Posterior vena cava (tissue), 2 donors: ENCODE measurements at regions not wholly inside any gene's neighbourhood (a gene's known extent, or its start where the extent isn't known, plus 50 kb on each side); places are given as distances from the start of the nearest gene placed in this dataset.
"Not testable (repeated sequence)": the region's sequence is repeated elsewhere in the genome, so short reads cannot be mapped to it uniquely, and the experiment has no call there.

ENCODE experiments used
- DNase-seq: peaks from one replicate; pipeline ENCODE4 v3.0.0-alpha.2; 2020; ENCODE audit warnings: low spot score
- intact Hi-C, 2 donors: fragments of 100-400 bp; cut with DNase I; formaldehyde crosslinking; loops; one replicate each; pipeline versions ENCODE4 v1.14.1 to v1.14.2; 2022 to 2023
- donor health status: DM: yes; HTN: yes; CAD: no.
- donor health status: DM: yes; HTN: yes; CAD: no.

DNA sequence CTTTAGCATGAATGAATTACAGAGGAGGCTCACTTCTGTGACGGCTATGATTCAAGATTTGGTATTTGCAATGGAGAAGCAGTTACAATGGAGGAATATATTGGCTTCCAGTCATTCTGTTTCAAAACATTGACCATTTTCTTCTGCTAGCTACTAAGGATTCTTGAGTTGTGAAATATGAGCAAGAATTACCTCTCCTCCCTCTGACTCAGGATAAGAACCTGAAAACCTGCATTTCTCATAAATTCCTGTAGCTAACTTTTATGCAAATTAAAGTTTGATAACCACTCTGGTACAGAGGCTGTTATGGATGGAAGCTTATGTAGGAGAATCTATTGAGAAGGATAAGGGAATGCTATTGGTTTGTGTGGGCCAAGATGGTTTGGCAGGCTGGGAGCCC lies 84.1 kb upstream of the MYRIP start:
- intact Hi-C loops = loop anchor here in 1 of 2 donors (10.0 kb wide), 1 partner anchor 449 kb away; no protein-coding TSS in a partner anchor
- DNase-seq = no peak

DNA sequence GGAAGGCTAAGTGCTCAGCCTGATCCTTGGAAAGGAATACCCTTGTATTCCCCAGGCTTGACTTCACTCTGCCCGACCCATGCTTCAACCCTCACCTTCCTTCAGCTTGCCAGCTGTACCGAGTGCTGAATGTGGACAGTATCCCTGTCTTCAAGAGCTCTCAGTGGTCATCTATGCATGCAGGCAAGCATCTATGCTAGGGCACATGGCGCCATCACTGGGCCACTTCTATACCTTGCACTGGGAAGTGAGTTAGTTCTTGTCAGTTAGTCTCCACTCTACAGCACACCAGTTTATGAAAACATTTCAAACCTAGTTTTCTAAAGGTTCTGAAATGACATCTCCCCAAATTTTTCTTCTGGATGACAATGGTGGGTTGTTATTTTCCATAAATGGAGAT lies 82.0 kb upstream of the MYRIP start:
- no peak for DNase-seq
- intact Hi-C loops = loop anchor here in 1 of 2 donors (10.0 kb wide), 1 partner anchor 447 kb away; no protein-coding TSS in a partner anchor

DNA sequence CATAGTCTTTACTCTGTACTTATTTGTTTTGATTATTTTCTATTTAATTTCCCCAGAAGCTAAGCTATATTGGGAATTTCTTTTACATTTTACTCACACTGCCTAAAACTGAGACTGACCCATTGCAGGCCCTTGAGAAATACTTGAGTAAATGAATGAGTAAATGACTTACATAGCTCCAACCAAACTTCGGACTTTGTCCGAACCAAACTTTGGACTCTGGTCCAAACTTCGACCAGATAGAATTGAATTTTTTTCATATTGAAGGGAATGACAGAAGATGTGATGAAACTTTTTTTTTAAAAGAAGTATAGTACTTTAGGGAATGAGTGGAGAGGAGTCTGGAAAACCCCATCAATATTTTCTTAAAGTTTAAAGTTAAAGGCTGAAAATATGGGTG lies 75.6 kb upstream of the MYRIP start:
- DNase-seq = no peak
- intact Hi-C loops = no loop called here

DNA sequence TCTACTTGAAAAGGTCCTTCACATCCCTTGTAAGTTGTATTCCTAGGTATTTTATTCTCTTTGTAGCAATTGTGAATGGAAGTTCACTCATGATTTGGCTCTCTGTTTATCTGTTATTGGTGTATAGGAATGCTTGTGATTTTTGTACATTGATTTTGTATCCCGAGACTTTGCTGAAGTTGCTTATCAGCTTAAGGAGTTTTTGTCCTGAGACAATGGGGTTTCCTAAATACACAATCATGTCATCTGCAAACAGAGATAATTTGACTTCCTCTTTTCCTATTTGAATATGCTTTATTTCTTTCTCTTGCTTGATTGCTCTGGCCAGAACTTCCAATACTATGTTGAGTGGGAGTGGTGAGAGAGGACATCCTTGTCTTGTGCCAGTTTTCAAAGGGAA lies 69.8 kb upstream of the MYRIP start:
- intact Hi-C loops, DNase-seq: not testable (repeated sequence)

DNA sequence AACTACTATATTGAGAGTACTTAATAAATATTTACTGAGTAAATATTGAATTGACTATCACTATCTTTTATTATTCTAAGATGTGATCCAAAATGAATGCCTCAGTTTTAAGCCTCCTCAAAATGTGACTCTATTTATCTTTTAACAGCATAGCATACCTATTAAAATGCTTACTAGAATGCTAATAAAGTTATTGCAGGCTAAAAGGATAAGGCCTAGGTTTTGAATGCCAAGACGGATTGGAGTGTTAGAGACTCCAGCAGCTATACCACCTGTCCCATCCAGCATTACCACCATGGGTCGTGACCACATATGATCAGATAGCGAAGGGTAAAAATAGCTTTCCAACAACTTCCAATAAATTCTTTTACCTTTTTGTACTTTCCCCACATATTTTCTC lies 64.7 kb upstream of the MYRIP start:
- DNase-seq = no peak
- intact Hi-C loops = no loop called here

DNA sequence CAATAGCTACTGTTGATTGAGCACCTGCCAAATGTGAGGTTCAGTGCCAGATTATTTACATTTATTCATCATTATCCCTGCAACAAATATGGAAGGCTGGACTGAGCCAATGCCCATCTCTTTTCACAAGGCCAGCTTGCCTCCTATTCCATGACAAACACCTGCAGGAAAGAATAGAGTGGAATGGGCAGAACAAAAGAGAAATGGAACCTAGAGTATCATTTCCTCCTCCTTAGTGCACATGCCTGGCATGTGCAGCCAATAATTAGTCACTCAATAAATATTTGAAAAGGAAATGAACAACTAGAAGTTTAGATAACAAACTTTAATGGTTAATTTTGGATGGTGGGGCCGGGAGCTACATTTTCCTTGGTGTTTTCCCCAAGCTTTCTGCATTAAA lies 61.4 kb upstream of the MYRIP start:
- DNase-seq = no peak
- intact Hi-C loops = no loop called here

DNA sequence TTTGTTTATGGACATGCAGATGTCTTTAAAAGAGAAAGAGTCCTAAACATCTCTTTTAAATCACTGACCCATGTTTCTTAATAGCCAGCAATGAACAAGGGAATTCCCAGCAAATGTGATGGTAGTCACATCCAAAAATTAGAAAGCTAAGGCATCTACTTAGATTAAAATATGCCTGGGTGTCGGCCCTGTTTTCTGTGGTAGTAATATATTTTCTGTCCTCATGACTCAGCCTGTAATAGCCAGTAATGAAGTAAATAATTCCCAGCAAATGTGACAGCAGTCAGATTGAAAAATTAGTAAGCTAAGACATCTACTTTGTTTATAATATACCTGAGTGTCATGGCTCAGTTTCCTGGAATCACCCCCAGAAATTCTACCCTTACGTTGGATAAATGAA lies 60.6 kb upstream of the MYRIP start:
- no peak for DNase-seq
- intact Hi-C loops = no loop called here

DNA sequence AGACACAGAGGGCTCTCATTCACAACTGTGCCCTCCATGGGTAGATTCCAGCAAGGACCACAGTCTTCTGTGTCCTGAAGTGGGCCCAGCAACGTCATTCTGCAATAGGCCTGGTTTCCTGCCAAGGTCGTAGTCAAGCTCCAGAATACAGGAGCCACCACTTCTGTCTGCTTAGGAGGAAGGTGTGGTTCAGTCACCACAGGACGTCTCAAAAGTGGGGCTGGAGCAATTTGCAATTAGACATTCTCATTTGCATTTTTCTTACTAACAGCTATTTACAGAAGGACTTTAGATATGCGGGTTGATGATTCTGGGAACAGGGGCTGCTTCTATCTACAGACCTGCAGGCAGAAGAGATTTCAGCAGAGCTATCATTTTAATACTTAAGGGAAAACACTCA lies 58.7 kb upstream of the MYRIP start:
- intact Hi-C loops = no loop called here
- no peak for DNase-seq

DNA sequence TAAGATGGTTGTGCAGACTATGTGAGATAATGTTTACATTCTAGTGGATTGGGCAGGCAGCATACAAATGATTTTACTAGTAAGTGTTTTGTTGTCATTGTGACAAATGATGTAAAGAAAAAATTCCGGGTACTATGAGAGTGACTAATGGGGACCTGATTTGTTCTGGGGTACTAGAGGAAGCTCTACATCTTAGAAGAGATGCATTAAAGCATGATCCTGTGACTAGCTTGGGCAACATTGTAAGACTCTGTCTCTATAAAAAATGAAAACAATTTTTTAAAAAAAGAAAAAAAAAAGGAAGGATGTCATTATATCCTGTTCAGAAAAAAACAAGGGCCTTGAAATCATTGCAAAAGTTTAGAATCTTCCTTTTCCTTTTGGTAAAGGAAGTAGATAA lies 58.1 kb upstream of the MYRIP start:
- intact Hi-C loops = no loop called here
- no peak for DNase-seq

DNA sequence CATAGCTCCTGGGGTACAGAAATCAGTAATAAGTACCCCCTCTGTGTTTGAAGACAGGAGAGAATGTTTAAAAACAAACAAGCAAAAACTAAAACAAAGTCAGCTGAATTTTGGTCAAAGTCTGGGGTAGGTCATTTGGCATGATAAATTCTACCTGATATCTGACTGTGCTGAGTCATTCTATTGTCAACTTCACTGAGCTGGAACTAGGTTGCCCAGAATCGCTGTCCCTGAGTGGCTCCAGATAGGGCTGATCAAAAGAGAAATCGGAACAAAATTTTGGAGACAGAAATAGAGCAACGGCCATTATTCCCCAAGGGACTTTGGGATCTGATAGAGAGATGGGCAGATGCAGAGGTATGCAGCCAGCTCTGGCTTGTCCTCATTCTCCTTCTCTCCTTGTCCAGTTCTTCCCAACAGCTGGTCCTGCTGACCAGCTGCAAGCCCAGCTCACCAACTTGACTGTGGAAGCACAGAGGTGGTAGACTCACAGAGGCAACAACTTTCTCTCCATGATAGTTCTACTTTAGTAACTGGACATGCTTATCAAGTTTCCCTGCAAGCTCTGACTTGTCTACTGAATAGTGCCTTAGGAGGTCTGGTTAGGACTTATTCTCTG lies 57.3 kb upstream of the MYRIP start:
- intact Hi-C loops = no loop called here
- no peak for DNase-seq

DNA sequence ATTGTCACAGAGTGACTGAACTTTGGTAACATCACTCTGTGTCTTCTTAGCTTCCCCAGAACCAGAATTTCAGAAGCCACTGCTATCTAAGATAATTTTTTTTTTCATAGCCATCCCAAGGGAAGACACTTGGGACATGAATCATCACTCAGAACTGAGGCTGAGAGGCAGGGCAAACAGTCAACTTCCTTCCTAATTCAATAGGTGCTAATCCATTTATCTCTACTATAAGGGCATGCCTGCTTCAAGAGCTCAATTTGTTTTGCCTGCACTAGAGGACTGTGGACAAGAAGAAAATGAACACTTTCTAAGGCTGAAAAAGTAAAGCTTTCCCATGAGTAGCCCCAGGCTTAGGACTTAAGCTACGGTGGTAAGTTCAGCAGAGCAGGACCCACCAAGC lies 56.7 kb upstream of the MYRIP start:
- intact Hi-C loops = no loop called here

DNA sequence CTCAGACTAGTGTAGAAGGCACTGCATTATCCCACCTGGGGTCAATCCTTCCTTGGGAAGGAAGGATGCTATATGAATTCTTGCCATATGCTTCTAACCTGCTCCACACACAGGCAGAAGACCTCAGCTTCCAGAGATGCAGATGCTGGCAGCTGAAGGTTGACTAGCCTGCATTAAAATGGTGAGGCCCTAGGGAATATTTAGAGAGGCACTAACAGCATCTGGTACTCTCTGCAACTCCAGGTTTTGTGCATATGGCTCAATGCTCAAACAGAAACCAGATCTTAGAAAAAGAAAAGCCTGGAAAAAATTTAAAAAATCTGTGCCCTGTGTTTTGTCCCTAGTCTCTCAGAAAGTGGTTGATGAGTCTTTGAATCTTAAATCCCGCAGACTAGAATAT lies 56.0 kb upstream of the MYRIP start:
- DNase-seq = no peak
- intact Hi-C loops = no loop called here

More for the DNA sequence above, 56.7 kb upstream of the MYRIP start:
- DNase-seq = no peak

DNA sequence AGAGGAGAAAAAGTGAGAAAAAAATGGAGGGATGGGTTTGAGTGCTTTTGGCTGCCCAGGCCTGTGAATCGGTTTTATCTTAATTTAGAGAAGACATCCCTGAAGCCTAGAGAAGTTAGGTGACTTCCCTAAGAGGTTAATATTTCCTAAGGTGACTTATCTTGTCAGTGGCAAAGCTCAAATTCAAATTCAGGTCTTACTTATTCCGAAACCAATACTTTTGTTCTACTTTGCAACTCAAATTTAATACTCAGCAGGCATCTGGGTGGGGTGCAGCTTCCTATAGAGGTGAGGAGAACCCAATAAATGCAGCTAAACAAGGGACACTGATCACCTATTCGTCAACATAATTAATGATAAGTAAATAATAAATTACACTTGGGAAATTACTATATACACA lies 54.9 kb upstream of the MYRIP start:
- no peak for DNase-seq
- intact Hi-C loops = no loop called here

DNA sequence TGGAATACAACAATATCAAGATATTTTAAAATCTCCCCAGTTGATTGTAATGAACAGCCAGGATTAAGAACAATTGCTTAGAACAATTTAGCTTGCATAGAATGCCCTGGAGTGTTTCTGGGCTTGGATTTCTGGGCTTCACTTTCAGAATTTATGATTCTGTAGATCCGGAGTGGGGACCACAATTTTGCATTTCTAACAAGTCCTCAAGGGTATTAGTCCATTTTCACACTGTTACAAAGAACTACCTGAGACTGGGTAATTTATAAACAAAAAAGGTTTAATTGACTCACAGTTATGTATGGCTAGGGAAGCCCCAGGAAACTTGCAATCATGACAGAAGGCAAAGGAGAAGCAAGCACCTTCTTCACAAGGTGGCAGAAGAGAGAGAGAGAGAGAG lies 54.3 kb upstream of the MYRIP start:
- no peak for DNase-seq
- intact Hi-C loops = no loop called here

DNA sequence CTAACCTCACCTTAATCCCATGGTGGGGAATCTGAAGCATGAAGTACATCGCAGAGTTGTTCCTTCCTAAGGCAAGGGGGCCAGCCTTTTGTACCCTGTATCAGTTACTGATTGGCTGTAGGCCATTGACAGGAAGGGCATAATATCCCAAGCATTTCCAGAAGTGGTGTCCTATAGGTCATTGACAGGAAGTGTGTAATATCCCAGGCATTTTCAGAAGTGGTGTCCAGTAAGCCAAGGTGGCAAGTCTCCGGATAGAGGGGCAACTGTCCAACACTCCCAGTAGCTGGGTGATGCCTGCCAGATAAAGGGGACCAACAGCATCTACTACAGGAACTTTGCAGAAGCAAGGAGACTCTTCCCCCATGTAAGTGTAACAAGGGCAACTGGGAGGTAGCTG lies 52.1 kb upstream of the MYRIP start:
- intact Hi-C loops = no loop called here
- DNase-seq = no peak
